Osteocyte (in vitro differentiated cells): ENCODE measurements at regions not wholly inside any gene's neighbourhood (a gene's known extent, or its start where the extent isn't known, plus 50 kb on each side); places are given as distances from the start of the nearest gene placed in this dataset.
"Not testable (repeated sequence)": the region's sequence is repeated elsewhere in the genome, so short reads cannot be mapped to it uniquely, and the experiment has no call there.

Experiments used
- DNase-seq: peaks from one replicate; pipeline ENCODE4 v3.0.0; 2021; ENCODE audit warnings: mixed read lengths; ENCODE audit not compliant: unreplicated experiment; ENCODE audit errors: extremely low spot score
- H3K27ac Mint-ChIP-seq: one replicate; pipeline ENCODE4 v1.8.0; 2021; ENCODE audit warnings: mild to moderate bottlenecking, mixed read lengths; ENCODE audit not compliant: unreplicated experiment
- H3K27me3 Mint-ChIP-seq: one replicate; pipeline ENCODE4 v1.8.0; 2021; ENCODE audit warnings: mixed read lengths; ENCODE audit not compliant: unreplicated experiment
- H3K36me3 Mint-ChIP-seq: one replicate; pipeline ENCODE4 v1.8.0; 2021; ENCODE audit warnings: mixed read lengths; ENCODE audit not compliant: unreplicated experiment
- H3K4me1 Mint-ChIP-seq: one replicate; pipeline ENCODE4 v1.8.0; 2021; ENCODE audit warnings: mixed read lengths; ENCODE audit not compliant: unreplicated experiment
- H3K4me3 Mint-ChIP-seq: one replicate; pipeline ENCODE4 v1.8.0; 2021; ENCODE audit warnings: mild to moderate bottlenecking, moderate library complexity, mixed read lengths; ENCODE audit not compliant: unreplicated experiment
- H3K9me3 Mint-ChIP-seq: one replicate; pipeline ENCODE4 v1.8.0; 2021; ENCODE audit warnings: mixed read lengths; ENCODE audit not compliant: unreplicated experiment
- TF ChIP-seq, protein P1 (sequence below): fragments of 200-600 bp; sonication (generic); IDR thresholded peaks from 2 replicates; pipeline ENCODE4 v1.5.0; 2021; ENCODE audit warnings: antibody characterized with exemption, mild to moderate bottlenecking, moderate library complexity

DNA sequence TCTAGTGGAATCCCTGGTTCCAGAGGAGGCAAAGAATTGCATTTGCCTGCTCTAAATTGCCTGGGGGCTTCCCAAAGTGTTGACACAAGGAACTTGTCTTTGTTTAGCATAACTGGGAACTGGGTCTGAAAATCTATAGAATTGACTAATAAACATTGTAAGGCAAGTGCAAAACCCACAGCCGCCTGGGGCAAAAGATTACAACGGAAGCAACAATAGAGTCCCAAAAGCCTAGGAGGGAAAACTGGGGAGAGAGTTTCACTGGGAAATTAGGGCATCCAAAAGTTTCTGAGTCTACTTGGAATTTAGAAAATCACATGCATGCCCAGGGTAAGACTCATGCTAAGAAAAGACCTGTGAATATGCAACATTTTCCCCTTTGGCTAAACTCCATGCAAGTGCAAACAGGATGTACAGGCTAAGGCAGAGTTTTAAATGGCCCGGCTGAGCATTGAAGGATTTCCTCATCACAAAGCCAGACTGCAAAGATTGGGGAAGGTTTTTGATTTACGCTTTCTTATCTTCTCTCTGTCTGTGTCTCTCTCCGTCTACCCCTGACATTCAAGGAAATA lies 725.3 kb upstream of the NCAM2 start:
- Mint-ChIP-seq H3K4me3 (no peak overlapping the region), H3K36me3 (no peaks in the 10 kb centered on the region), H3K27ac (no peak overlapping the region), H3K27me3 (no peaks in the 10 kb centered on the region), H3K9me3 (peaks cover 18% of the 10 kb centered on the region), H3K4me1 (peaks cover 5% of the 10 kb centered on the region)
- TF ChIP-seq, protein P1, sequence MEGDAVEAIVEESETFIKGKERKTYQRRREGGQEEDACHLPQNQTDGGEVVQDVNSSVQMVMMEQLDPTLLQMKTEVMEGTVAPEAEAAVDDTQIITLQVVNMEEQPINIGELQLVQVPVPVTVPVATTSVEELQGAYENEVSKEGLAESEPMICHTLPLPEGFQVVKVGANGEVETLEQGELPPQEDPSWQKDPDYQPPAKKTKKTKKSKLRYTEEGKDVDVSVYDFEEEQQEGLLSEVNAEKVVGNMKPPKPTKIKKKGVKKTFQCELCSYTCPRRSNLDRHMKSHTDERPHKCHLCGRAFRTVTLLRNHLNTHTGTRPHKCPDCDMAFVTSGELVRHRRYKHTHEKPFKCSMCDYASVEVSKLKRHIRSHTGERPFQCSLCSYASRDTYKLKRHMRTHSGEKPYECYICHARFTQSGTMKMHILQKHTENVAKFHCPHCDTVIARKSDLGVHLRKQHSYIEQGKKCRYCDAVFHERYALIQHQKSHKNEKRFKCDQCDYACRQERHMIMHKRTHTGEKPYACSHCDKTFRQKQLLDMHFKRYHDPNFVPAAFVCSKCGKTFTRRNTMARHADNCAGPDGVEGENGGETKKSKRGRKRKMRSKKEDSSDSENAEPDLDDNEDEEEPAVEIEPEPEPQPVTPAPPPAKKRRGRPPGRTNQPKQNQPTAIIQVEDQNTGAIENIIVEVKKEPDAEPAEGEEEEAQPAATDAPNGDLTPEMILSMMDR, result no peak
- DNase-seq, result no peak

DNA sequence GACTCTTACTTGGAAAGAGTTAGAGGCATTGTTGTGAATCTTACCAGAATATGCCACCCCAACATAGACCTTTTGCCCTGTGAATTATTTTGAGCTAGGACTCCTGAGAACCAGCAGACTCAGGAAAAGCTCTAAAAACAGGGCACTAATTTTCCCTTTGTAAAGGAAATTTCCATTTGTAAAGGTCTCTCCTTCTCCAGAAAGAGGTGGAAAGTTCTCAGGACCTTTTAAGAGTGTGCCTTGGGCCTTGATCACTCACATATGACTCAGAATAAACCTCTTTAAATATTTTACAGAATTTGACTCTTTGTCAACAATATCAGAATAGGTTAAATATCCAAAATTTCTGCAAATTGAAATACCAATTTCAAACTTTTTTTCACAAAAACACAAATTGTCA lies 721.8 kb upstream of the NCAM2 start:
- Mint-ChIP-seq H3K9me3 (peaks cover 13% of the 10 kb centered on the region), H3K4me3 (no peak overlapping the region), H3K27me3 (no peaks in the 10 kb centered on the region), H3K36me3 (no peaks in the 10 kb centered on the region), H3K27ac (no peak overlapping the region), H3K4me1 (peaks cover 5% of the 10 kb centered on the region)
- no peak for DNase-seq
- TF ChIP-seq, protein P1, result no peak

DNA sequence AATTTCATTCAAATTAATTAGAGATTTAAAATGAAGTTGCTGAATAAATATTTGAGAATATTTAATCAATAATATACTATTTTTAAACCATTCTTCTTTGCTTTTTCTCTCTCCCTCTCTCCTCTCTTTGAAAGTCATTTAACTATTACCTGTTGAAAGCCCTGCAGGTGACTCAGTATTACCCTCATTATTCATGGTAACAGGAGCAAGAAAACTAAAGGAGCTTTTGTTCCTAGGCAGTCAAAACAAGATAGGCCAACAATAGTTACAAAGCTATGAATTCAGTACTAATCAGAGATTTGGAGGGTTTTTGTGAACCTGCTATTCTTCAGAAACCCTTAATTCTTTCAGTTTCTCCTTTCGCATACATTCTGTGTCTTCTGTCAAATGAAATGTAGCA lies 721.3 kb upstream of the NCAM2 start:
- TF ChIP-seq, protein P1, result no peak

DNA sequence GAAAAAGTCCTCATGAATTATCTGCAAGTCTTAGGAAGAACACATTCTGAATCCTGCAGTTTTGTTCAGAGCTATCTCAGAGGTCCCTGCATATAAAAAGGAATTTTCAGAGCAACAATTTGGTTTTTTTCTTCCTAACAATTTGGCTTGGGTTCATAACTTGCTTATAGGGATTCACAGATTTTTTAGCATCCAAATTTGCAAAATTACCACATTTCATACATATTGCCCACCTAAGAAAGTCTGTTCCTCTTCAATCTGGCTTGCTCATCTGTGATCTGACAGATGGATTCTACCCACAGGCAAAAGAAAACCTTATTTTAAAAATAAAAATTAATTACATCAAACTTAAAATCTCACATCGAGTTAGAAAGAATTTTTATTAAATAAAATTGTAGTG lies 714.4 kb upstream of the NCAM2 start:
- no peaks in the 10 kb centered on the region for H3K4me1 Mint-ChIP-seq
- TF ChIP-seq, protein P1, result no peak
- no peak for DNase-seq

More for the DNA sequence above, 721.3 kb upstream of the NCAM2 start:
- no peak overlapping the region for H3K4me3 Mint-ChIP-seq
- no peaks in the 10 kb centered on the region for H3K27me3 Mint-ChIP-seq
- peaks cover 13% of the 10 kb centered on the region for H3K9me3 Mint-ChIP-seq
- H3K36me3 Mint-ChIP-seq, result no peaks in the 10 kb centered on the region
- peaks cover 5% of the 10 kb centered on the region for H3K4me1 Mint-ChIP-seq
- no peak for DNase-seq
- H3K27ac Mint-ChIP-seq, result no peak overlapping the region

DNA sequence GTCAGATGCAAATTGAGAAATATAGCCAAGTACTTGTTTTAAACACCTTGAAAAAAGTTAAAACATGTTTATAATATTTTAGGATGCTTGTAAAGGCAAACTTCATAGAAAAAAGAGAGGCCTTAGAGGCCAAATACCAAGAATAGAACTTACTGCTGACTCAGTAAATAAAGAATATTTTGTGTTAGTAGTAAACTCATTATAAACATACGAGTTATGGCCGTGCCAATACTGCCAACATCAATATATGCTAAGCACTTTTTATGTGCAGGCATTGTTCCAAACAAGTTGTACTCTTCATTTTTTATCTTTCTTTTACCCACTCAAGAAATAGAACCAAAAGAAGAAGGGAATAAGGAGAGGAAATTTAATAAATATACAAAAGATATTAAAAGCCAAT lies 705.9 kb upstream of the NCAM2 start:
- no peak overlapping the region for H3K27ac Mint-ChIP-seq

More for the DNA sequence above, 714.4 kb upstream of the NCAM2 start:
- Mint-ChIP-seq H3K9me3 (no peaks in the 10 kb centered on the region), H3K36me3 (no peaks in the 10 kb centered on the region), H3K27me3 (no peaks in the 10 kb centered on the region), H3K27ac (no peak overlapping the region), H3K4me3 (no peak overlapping the region)

DNA sequence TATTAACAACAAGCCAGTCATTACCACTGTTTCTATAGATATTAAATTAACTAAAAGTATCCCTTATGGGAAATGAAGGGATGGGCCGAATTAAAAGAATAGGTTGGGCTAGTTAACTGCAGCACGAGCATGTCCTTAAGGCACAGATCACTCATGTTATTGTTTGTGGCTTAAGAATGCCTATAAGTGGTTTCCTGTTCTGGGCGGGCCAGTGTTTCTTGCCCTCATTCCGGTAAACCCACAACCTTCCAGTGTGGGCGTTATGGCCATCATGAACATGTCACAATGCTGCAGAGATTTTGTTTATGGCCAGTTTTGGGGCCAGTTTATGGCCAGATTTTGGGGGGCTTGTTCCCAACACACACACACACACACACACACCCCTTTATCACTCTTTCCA lies 705.4 kb upstream of the NCAM2 start:
- H3K9me3 Mint-ChIP-seq, result peaks cover 16% of the 10 kb centered on the region
- not testable (repeated sequence) for DNase-seq, H3K27me3 Mint-ChIP-seq, H3K27ac Mint-ChIP-seq, H3K4me3 Mint-ChIP-seq, H3K36me3 Mint-ChIP-seq, H3K4me1 Mint-ChIP-seq

More for the DNA sequence above, 705.9 kb upstream of the NCAM2 start:
- DNase-seq, result no peak
- no peaks in the 10 kb centered on the region for H3K27me3 Mint-ChIP-seq
- TF ChIP-seq, protein P1, result no peak
- H3K4me3 Mint-ChIP-seq, result no peak overlapping the region
- H3K36me3 Mint-ChIP-seq, result no peaks in the 10 kb centered on the region
- H3K9me3 Mint-ChIP-seq, result peaks cover 16% of the 10 kb centered on the region
- H3K4me1 Mint-ChIP-seq, result peaks cover 4% of the 10 kb centered on the region
